HepG2 (cell line): ENCODE measurements at regions not wholly inside any gene's neighbourhood (a gene's known extent, or its start where the extent isn't known, plus 50 kb on each side); places are given as distances from the start of the nearest gene placed in this dataset.

Experiments used
- CERS6 ChIP-seq: sonication (generic); formaldehyde crosslinking; IDR thresholded peaks from 2 replicates; pipeline ENCODE4 v1.5.0; 2020; ENCODE audit warnings: missing genetic modification reagents
- CREB1 ChIP-seq, 2 experiments: fragments of 450-650 bp in 1 of 2; IDR thresholded peaks; 2 replicates each; pipeline ENCODE4 v1.6.1; 2016 to 2017; ENCODE audit warnings: control low read depth in 1 of 2, mild to moderate bottlenecking in 1 of 2, missing compliant biosample characterization in 1 of 2, missing genetic modification characterization in 1 of 2
- HNF1A ChIP-seq, 2 experiments: sonication (generic) in 1 of 2; formaldehyde crosslinking in 1 of 2; IDR thresholded peaks; 2 replicates each; pipeline versions ENCODE4 v1.4.0 to v1.6.1; 2016 to 2020; ENCODE audit warnings: borderline replicate concordance in 1 of 2, low read depth in 1 of 2, mild to moderate bottlenecking in 1 of 2, missing genetic modification reagents in 1 of 2
- ZNF282 ChIP-seq: fragments of 450-650 bp; IDR thresholded peaks from 2 replicates; pipeline ENCODE4 v1.6.1; 2018; ENCODE audit not compliant: partially characterized antibody
- ZNF318 ChIP-seq: sonication (generic); formaldehyde crosslinking; IDR thresholded peaks from 2 replicates; pipeline ENCODE4 v1.4.0; 2020; ENCODE audit warnings: mild to moderate bottlenecking, missing genetic modification reagents
- ZNF746 ChIP-seq: sonication (generic); formaldehyde crosslinking; IDR thresholded peaks from 2 replicates; pipeline ENCODE4 v1.8.0; 2022; ENCODE audit warnings: mild to moderate bottlenecking, missing genetic modification reagents
- ZNF761 ChIP-seq: sonication (generic); formaldehyde crosslinking; conservative IDR thresholded peaks from 2 replicates; pipeline ENCODE4 v1.4.0; 2020; ENCODE audit warnings: mild to moderate bottlenecking, missing genetic modification reagents
- ZNF775 ChIP-seq: sonication (generic); formaldehyde crosslinking; IDR thresholded peaks from 2 replicates; pipeline ENCODE4 v1.4.0; 2020; ENCODE audit warnings: missing genetic modification reagents, mild to moderate bottlenecking, moderate library complexity, borderline replicate concordance

- TF ChIP-seq ZNF318 (CRISPR knock-in tag), result no peak
- no peak for TF ChIP-seq CREB1 (IDR thresholded peaks at IDR 0.05)
- TF ChIP-seq CREB1 (CRISPR knock-in tag; IDR thresholded peaks at IDR 0.05), result no peak
- no peak for TF ChIP-seq ZNF746 (CRISPR knock-in tag)
- TF ChIP-seq ZNF761 (CRISPR knock-in tag), result no peak
- no peak for TF ChIP-seq HNF1A (IDR thresholded peaks at IDR 0.05; ENCODE audit: low read depth)
- no peak for TF ChIP-seq HNF1A (CRISPR knock-in tag; IDR thresholded peaks at IDR 0.05; ENCODE audit: borderline replicate concordance)
- TF ChIP-seq CERS6 (CRISPR knock-in tag), result no peak
- no peak for TF ChIP-seq ZNF282
- no peak for TF ChIP-seq ZNF775
Measured at GRCh38 chr6:159627939-159628338, 65.1 kb downstream of the SOD2 start (continued).
